HEK293T (cell line): ENCODE measurements at regions not wholly inside any gene's neighbourhood (a gene's known extent, or its start where the extent isn't known, plus 50 kb on each side); places are given as distances from the start of the nearest gene placed in this dataset.

Source experiments
- BHLHE40 ChIP-seq: fragments of 450-650 bp; IDR thresholded peaks from 2 replicates; pipeline ENCODE4 v1.6.1; 2016; ENCODE audit warnings: mild to moderate bottlenecking, moderate library complexity, borderline replicate concordance
- ELF4 ChIP-seq: fragments of 450-650 bp; IDR thresholded peaks from 2 replicates; pipeline ENCODE4 v1.6.1; 2017; ENCODE audit warnings: antibody characterized with exemption
- FOXA1 ChIP-seq: fragments of 450-650 bp; IDR thresholded peaks from 2 replicates; pipeline ENCODE4 v1.6.1; 2016; ENCODE audit warnings: mild to moderate bottlenecking

GRCh38 chr1:59142311-59143132 lies 154.4 kb upstream of the FGGY start:
- TF ChIP-seq BHLHE40 (no peak), ELF4 (no peak), FOXA1 (no peak)
